ENCODE measurements at regions not wholly inside any gene's neighbourhood (a gene's known extent, or its start where the extent isn't known, plus 50 kb on each side); places are given as distances from the start of the nearest gene placed in this dataset.

DNA sequence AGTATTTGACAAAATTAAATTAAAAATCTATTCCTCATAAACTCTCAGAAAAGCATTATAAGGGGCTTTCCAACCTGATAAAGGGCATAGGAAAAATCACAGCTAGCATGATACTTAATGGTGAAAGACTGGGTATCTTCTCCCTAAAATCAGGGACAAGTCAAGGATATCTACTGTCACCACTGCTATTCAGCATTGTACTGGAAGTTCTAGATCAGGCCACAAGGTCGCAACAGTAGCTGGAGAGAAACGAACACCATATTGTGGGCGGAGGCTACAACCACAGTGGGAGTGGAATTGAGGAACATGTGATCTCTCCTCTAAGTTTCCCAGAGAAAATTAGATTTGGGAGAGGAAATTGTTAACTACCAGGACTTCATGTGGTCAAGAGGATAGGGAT is 70.0 kb upstream of the NAMPT start:
- POLR2A ChIA-PET = no interaction called here
- TF ChIP-seq, protein P1, sequence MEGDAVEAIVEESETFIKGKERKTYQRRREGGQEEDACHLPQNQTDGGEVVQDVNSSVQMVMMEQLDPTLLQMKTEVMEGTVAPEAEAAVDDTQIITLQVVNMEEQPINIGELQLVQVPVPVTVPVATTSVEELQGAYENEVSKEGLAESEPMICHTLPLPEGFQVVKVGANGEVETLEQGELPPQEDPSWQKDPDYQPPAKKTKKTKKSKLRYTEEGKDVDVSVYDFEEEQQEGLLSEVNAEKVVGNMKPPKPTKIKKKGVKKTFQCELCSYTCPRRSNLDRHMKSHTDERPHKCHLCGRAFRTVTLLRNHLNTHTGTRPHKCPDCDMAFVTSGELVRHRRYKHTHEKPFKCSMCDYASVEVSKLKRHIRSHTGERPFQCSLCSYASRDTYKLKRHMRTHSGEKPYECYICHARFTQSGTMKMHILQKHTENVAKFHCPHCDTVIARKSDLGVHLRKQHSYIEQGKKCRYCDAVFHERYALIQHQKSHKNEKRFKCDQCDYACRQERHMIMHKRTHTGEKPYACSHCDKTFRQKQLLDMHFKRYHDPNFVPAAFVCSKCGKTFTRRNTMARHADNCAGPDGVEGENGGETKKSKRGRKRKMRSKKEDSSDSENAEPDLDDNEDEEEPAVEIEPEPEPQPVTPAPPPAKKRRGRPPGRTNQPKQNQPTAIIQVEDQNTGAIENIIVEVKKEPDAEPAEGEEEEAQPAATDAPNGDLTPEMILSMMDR (IDR thresholded peaks at IDR 0.05; ENCODE audit: control extremely low read depth, extremely low read depth, low read depth, missing control alignments) = no peak
- DNase-seq (ENCODE audit: extremely low spot score) = no peak
- CTCF ChIA-PET = interaction anchor here (2.0 kb wide), 1 partner anchor 10 kb away, joined by 6 read pairs; no protein-coding TSS in a partner anchor

DNA sequence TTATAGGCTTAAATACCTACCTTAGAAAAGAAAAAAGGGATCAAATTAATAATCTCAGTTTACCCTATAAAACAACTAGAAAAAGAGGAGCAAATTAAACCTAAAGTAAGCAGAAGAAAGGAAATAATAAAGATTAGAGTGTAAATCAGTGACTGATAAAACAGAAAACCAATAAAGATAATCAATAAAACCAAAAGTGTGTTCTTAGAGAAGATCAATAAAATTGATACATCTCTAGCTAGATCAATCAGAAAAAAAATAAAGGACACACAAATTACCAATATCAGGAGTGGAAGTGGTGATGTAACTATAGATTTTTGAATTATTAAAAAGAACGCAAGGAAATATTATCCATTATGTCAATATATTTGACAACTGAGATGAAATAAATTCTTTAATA is 69.2 kb upstream of the NAMPT start:
- TF ChIP-seq, protein P1 (IDR thresholded peaks at IDR 0.05; ENCODE audit: control extremely low read depth, extremely low read depth, low read depth, missing control alignments) = no peak
- no peak for DNase-seq (ENCODE audit: extremely low spot score)
- ChIA-PET POLR2A (no interaction called here), CTCF (no interaction called here)

DNA sequence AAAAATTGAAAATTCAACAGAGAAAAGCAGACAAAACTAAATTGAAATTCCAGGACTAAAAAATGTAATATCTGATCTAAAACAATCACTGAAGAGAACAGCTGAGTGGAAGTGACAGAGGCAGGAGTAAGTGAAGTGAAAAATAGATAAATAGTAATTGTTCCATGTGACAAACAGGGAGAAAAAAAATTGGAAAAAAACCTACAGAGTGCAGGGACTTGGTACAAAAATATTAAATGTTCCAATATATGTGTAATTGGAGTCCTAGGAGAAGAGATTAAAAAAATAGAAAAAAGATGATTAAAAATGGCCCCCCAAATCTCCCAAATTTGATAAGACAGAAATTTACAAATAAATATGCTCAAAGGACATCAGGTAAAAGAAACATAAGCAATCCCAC is 63.4 kb upstream of the NAMPT start:
- POLR2A ChIA-PET = no interaction called here
- no peak for DNase-seq (ENCODE audit: extremely low spot score)
- TF ChIP-seq, protein P1 (IDR thresholded peaks at IDR 0.05; ENCODE audit: control extremely low read depth, extremely low read depth, low read depth, missing control alignments) = no peak
- CTCF ChIA-PET = interaction anchor here (1.7 to 3.6 kb wide), 3 partner anchors 9 to 18 kb away, joined by 5 to 13 read pairs (median 6); no protein-coding TSS in a partner anchor

DNA sequence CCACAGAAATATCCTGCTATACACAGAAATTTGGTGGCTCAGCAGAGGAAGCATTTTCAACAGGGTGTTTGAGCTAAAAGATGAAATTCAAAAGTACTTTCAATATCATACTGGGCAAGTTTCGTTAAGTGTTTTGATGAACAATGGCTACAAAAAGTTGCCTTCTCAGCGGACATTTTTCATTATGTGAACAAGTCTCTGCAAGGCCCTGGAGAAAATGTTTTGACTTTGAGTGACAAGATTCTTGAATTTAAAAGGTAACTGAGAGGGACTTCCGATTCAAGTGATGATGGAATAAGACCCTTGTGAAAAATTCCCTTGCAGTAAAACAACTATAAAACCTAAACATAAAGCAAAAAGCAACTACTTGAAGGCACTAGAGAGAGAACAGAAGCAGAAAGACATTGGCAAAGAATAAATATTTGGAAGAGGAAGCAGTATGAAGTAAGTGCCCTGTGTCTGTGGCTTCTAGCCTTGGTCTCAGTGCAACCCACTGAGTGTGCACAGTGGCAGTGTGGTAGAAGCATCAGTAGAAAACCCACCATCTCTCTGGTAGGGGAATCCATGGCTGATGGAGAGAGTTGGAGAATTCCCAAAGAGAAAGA is 62.5 kb upstream of the NAMPT start:
- no peak for DNase-seq (ENCODE audit: extremely low spot score)
- ChIA-PET CTCF (interaction anchor here (1.7 to 3.6 kb wide), 3 partner anchors 10 to 19 kb away, joined by 5 to 13 read pairs (median 6); no protein-coding TSS in a partner anchor), POLR2A (interaction anchor here (1.2 to 1.8 kb wide), 2 partner anchors 11 to 62 kb away, joined by 3 to 11 read pairs; partner anchors contain the start of gene NAMPT)
- TF ChIP-seq, protein P1 (IDR thresholded peaks at IDR 0.05; ENCODE audit: control extremely low read depth, extremely low read depth, low read depth, missing control alignments) = no peak

DNA sequence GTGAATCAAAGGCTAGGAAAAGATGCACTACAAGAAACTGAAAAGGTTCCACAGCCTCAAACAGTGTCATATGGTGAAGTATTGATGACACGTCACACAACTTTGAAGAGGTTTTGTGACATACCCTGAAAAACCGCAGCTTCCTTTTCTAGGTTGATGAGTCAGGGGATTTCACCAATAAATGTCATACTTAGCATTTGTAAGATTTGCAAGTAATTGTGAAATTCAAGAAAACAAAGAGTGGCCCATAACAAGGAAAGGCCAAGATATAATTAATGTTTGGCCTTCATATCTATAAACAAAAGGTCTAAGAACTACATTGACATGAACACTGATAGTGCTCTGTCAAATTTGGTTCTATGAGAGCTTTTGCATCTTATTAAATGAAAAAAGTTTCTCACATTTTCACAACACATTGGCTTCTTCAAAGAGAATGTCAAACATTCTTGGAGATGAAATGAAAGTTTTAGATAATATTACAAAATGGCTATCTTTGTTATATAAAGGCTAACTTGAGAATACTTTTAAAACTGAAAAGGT is 62.0 kb upstream of the NAMPT start:
- TF ChIP-seq, protein P1 (IDR thresholded peaks at IDR 0.05; ENCODE audit: control extremely low read depth, extremely low read depth, low read depth, missing control alignments) = no peak
- POLR2A ChIA-PET = interaction anchor here (1.2 to 1.8 kb wide), 2 partner anchors 11 to 61 kb away, joined by 3 to 11 read pairs; partner anchors contain the start of gene NAMPT
- DNase-seq (ENCODE audit: extremely low spot score) = peak; percentile 59
- CTCF ChIA-PET = interaction anchor here (1.7 to 2.2 kb wide), 2 partner anchors 11 to 18 kb away, joined by 5 to 6 read pairs; no protein-coding TSS in a partner anchor

DNA sequence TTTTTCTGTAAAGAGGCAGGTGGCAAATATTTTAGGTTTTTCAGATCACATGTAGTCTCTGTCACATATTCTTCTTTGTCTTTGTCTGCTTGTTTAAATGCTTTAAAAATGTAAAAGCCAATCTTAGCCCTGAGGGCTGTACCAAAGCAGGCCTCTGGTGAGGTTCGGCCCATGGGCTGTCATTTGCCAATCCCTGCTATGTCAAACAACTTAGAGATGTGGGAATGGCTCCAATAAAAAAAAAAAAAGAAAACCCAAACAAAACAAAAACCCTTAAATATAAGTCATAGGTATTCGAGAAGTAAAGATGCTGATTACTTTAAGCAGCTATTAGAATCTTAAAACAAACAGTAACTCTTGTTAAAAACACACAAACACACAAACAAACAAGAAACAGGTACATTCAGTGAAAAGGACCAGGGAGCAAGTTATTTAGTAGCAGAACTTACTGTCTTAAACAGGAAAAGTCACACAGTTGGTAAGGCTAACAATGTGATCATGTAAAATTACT is 61.4 kb upstream of the NAMPT start:
- CTCF ChIA-PET = interaction anchor here (1.2 to 2.6 kb wide), 5 partner anchors 9 to 179 kb away, joined by 3 to 6 read pairs (median 5); partner anchors contain the start of gene NAMPT
- TF ChIP-seq, protein P1 (IDR thresholded peaks at IDR 0.05; ENCODE audit: control extremely low read depth, extremely low read depth, low read depth, missing control alignments) = no peak
- no peak for DNase-seq (ENCODE audit: extremely low spot score)
- POLR2A ChIA-PET = interaction anchor here (1.2 to 1.8 kb wide), 2 partner anchors 12 to 61 kb away, joined by 3 to 11 read pairs; partner anchors contain the start of gene NAMPT
